ENCODE measurements at regions not wholly inside any gene's neighbourhood (a gene's known extent, or its start where the extent isn't known, plus 50 kb on each side); places are given as distances from the start of the nearest gene placed in this dataset.

DNA sequence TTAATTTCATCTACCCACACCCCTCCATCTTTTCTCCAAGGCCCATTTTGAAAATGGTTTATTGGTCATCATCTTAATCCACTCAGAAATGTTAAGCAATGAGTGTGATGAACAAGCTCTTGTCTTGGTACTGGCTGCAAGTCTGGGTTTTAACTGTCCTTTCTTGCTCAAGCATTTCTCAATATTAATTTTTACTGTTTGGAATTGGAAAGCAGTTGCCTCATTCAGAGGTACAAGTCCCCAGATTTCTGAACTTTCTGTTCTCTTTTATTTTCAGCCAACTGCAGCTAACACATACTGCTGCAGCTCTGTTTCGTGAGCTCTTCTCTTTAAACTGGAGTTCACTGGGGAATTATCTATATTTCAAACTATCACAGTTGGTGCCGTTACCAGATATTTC, 99.4 kb upstream of the TEX51 start:
- TF ChIP-seq, protein P1, sequence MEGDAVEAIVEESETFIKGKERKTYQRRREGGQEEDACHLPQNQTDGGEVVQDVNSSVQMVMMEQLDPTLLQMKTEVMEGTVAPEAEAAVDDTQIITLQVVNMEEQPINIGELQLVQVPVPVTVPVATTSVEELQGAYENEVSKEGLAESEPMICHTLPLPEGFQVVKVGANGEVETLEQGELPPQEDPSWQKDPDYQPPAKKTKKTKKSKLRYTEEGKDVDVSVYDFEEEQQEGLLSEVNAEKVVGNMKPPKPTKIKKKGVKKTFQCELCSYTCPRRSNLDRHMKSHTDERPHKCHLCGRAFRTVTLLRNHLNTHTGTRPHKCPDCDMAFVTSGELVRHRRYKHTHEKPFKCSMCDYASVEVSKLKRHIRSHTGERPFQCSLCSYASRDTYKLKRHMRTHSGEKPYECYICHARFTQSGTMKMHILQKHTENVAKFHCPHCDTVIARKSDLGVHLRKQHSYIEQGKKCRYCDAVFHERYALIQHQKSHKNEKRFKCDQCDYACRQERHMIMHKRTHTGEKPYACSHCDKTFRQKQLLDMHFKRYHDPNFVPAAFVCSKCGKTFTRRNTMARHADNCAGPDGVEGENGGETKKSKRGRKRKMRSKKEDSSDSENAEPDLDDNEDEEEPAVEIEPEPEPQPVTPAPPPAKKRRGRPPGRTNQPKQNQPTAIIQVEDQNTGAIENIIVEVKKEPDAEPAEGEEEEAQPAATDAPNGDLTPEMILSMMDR (IDR thresholded peaks at IDR 0.05) = no peak

DNA sequence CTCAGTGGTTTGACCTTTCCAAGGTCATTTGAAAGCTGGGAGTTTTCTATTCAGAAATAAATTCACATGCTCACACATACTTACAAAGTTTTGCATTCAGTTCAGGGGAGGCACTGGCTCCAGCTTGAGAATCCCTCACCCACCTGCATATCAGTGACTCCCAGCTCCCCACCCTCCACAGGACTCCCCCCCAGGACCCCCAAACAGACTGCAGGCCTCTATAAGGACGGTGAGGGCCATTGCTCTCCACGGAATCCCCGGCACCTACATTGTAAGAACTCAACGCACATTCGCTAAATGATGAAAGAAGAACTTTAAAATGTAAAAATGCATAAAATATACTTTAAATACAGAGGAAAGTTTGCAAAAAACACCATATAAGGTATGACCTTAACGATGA, 97.2 kb upstream of the TEX51 start:
- Histone ChIP-seq H3K27me3 (peaks cover 0 to 7% of the 10 kb centered on the region in 2 donors), H3K27ac (no peak overlapping the region), H3K4me3 (no peak overlapping the region), H3K36me3 (no peaks in the 10 kb centered on the region), H3K9me3 (no peaks in the 10 kb centered on the region), H3K4me1 (no peaks in the 10 kb centered on the region)
- no peak for DNase-seq
- intact Hi-C loops (cut with DNase I; ENCODE audit: low total_unique reads) = no loop called here
- TF ChIP-seq, protein P1 (IDR thresholded peaks at IDR 0.05) = no peak

More for the DNA sequence above, 99.4 kb upstream of the TEX51 start:
- Histone ChIP-seq H3K4me3 (no peak overlapping the region), H3K27me3 (peaks cover 0 to 10% of the 10 kb centered on the region in 2 donors), H3K27ac (no peak overlapping the region), H3K9me3 (no peaks in the 10 kb centered on the region), H3K4me1 (no peaks in the 10 kb centered on the region), H3K36me3 (no peaks in the 10 kb centered on the region)
- DNase-seq = no peak
- intact Hi-C loops (cut with DNase I; ENCODE audit: low total_unique reads) = no loop called here

DNA sequence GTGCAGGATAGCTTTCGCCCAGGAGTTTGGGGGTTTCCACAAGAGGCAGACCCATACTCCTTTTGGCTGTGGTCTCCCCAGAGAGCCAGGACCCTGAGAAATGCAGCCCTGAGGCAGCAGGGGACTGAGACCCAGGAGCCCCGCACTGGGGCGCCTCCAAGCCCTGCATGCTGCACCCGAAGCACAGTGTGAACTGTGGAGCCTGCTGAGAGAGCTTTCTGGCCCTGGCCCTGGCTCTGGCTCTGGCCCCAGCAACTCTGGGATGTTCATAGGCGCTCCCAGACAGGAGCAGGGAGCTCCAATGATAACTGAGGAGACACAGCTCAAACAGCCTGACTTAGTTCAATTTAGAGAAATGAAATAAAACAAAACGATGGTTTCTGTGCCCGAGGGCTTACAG, 96.4 kb upstream of the TEX51 start:
- no peak for DNase-seq
- TF ChIP-seq, protein P1 (IDR thresholded peaks at IDR 0.05) = no peak
- H3K36me3 ChIP-seq = no peaks in the 10 kb centered on the region

DNA sequence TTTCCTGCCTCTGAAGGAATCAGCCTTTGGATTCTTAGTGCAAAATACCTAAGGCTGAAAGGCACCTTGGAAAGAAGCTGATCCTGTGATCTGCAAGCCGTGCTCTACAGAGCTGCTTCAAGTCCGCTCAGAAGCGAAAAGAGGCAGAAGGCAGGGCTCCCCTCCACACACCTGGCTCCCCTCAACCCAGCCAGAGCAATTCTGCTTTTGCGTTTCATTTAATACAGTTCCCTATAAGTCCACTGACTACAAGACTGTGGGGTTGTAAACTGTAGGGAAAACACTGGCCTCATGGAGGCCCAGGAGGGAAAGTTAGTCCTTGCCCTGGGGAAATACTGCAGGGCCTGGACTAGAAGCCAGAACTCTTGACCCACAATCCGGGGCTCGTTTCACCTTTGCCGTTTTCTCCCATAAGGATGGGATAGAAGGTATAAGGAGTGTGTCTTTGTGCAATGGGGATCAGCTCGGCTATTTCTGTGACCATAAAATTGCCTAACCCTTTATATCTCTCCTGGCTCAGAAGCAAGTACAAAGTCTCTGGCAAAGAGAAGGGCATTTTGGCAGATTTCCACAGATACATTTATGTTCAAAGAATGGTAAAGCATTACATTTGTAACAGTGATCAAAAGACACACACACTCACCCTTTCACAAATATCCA, 95.8 kb upstream of the TEX51 start:
- Histone ChIP-seq H3K4me3 (no peak overlapping the region), H3K27ac (no peak overlapping the region), H3K9me3 (no peaks in the 10 kb centered on the region), H3K27me3 (peaks cover 0 to 2% of the 10 kb centered on the region in 2 donors), H3K4me1 (no peaks in the 10 kb centered on the region), H3K36me3 (no peaks in the 10 kb centered on the region)
- intact Hi-C loops (cut with DNase I; ENCODE audit: low total_unique reads) = no loop called here
- no peak for DNase-seq
- TF ChIP-seq, protein P1 (IDR thresholded peaks at IDR 0.05) = no peak

More for the DNA sequence above, 96.4 kb upstream of the TEX51 start:
- no peaks in the 10 kb centered on the region for H3K4me1 ChIP-seq
- intact Hi-C loops (cut with DNase I; ENCODE audit: low total_unique reads) = no loop called here
- no peak overlapping the region for H3K27ac ChIP-seq
- peaks cover 0 to 7% of the 10 kb centered on the region in 2 donors for H3K27me3 ChIP-seq
- H3K9me3 ChIP-seq = no peaks in the 10 kb centered on the region
- H3K4me3 ChIP-seq = no peak overlapping the region

DNA sequence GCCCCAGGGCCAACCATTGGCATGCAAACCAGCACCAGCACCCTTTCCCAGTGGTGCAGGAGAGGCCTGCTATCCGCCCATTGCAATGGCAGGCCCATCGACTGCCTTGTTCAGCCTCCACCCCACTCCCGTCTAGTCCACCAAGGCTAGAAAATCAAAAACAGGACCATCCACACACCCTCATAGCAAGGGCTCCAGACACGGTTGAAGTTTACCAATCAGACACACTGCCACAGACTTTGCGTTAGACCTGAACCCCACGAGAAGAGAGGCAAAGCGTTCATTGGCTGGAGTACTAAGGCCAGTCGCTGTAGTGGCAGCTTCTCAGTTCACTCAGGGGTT, 95.3 kb upstream of the TEX51 start:
- Histone ChIP-seq H3K9me3 (no peaks in the 10 kb centered on the region), H3K4me3 (no peak overlapping the region), H3K4me1 (no peaks in the 10 kb centered on the region), H3K27me3 (peaks cover 0 to 2% of the 10 kb centered on the region in 2 donors), H3K36me3 (no peaks in the 10 kb centered on the region), H3K27ac (no peak overlapping the region)
- intact Hi-C loops (cut with DNase I; ENCODE audit: low total_unique reads) = no loop called here
- DNase-seq = no peak
- TF ChIP-seq, protein P1 (IDR thresholded peaks at IDR 0.05) = no peak

DNA sequence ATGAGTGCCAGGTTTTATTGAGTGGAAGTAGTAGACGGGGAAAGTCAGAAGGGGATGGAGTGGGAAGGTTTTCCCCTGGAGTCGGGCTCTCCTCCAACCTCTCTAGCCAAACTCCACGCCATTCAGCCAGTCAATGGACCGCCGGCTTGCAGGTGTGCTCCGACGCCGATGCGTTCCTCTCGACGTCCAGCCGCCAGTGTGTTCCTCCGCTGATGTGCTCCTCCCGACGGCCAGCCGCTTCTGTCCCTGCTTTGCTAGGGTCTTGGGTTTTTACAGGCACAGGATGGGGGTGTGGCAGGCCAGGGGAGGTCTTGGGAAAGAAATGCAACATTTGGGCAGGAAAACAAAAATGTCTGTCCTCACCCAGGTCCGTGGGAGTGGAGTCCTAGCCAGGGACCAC, 94.3 kb upstream of the TEX51 start:
- H3K9me3 ChIP-seq = no peaks in the 10 kb centered on the region
- DNase-seq = no peak
- H3K36me3 ChIP-seq = no peaks in the 10 kb centered on the region
- no peaks in the 10 kb centered on the region for H3K4me1 ChIP-seq
- no peaks in the 10 kb centered on the region for H3K27me3 ChIP-seq
- H3K27ac ChIP-seq = no peak overlapping the region
- intact Hi-C loops (cut with DNase I; ENCODE audit: low total_unique reads) = no loop called here
- TF ChIP-seq, protein P1 (IDR thresholded peaks at IDR 0.05) = no peak
- H3K4me3 ChIP-seq = no peak overlapping the region

Measured in tibial artery (tissue), 4 donors.